Esophagus squamous epithelium (tissue), 4 donors: ENCODE measurements at regions not wholly inside any gene's neighbourhood (a gene's known extent, or its start where the extent isn't known, plus 50 kb on each side); places are given as distances from the start of the nearest gene placed in this dataset.

Experiments used
- POLR2A ChIP-seq, 4 donors: fragments of 450-650 bp; IDR thresholded peaks; one replicate each; pipeline ENCODE4 v1.6.1; 2017; ENCODE audit warnings: antibody characterized with exemption in 4 of 4, mild to moderate bottlenecking in 4 of 4, moderate library complexity in 3 of 4
- TF ChIP-seq, protein P1 (sequence below), 6 experiments: fragments of 450-650 bp in 4 of 6; fragments of 200-600 bp in 2 of 6; sonication (generic) in 2 of 6; IDR thresholded peaks; one replicate each; pipeline ENCODE4 v1.5.1; 2016 to 2019; ENCODE audit warnings: antibody characterized with exemption in 6 of 6, mild to moderate bottlenecking in 4 of 6, moderate library complexity in 4 of 6

- TF ChIP-seq, protein P1, sequence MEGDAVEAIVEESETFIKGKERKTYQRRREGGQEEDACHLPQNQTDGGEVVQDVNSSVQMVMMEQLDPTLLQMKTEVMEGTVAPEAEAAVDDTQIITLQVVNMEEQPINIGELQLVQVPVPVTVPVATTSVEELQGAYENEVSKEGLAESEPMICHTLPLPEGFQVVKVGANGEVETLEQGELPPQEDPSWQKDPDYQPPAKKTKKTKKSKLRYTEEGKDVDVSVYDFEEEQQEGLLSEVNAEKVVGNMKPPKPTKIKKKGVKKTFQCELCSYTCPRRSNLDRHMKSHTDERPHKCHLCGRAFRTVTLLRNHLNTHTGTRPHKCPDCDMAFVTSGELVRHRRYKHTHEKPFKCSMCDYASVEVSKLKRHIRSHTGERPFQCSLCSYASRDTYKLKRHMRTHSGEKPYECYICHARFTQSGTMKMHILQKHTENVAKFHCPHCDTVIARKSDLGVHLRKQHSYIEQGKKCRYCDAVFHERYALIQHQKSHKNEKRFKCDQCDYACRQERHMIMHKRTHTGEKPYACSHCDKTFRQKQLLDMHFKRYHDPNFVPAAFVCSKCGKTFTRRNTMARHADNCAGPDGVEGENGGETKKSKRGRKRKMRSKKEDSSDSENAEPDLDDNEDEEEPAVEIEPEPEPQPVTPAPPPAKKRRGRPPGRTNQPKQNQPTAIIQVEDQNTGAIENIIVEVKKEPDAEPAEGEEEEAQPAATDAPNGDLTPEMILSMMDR (IDR thresholded peaks at IDR 0.05), result no peak
- TF ChIP-seq POLR2A (IDR thresholded peaks at IDR 0.05), result no peak
Observed at GRCh38 chr18:10013621-10014543, 100.1 kb downstream of the VAPA start.
